ENCODE measurements at regions not wholly inside any gene's neighbourhood (a gene's known extent, or its start where the extent isn't known, plus 50 kb on each side); places are given as distances from the start of the nearest gene placed in this dataset.

DNA sequence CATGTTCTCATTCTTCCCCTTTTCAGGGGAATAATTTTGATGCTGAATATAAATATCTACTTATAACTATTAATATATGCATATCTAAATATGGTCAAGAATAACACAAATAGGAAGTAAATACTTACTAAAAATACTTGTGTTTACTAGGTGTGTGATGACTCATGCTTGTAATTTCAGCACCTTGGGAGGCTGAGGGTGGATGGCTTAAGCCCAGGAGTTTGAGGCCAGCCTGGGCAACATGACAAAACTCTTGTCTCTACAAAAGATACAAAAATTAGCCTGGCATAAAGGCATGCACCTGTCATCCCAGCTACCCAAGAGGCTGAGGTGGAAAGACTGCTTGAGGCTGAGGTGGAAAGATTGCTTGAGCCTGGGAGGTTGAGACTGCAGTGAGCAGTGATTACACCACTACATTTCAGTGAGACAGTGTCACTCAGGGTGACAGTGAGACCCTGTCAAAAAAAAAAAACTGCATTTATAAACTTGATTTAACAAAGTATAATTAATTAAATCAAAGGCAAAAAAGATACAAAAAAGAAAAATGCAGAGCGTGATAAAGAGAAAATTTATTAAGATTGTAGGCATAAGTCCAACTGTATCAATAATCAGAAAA lies 703.1 kb upstream of the VRK2 start:
- no peak overlapping the region for H3K4me2 ChIP-seq
- H3K27me3 ChIP-seq = no peaks in the 10 kb centered on the region
- no peaks in the 10 kb centered on the region for H3K4me1 ChIP-seq (ENCODE audit: insufficient read depth)
- H3K9me2 ChIP-seq (replicated peaks; ENCODE audit: insufficient read depth) = no peaks in the 10 kb centered on the region
- H3K27ac ChIP-seq = no peak overlapping the region
- no peaks in the 10 kb centered on the region for H3K79me2 ChIP-seq
- no peak for DNase-seq (ENCODE audit: low spot score)
- H3K36me3 ChIP-seq (replicated peaks; ENCODE audit: insufficient read depth, low read depth) = no peaks in the 10 kb centered on the region
- no peak overlapping the region for H3K4me3 ChIP-seq
- 91% methylated on average over 1 of the region's 1 CpG for WGBS (ENCODE audit: low lambda C conversion rate, missing lambda C conversion rate)
- no peaks in the 10 kb centered on the region for H4K20me1 ChIP-seq (ENCODE audit: insufficient read depth, poor library complexity, severe bottlenecking)
- no peaks in the 10 kb centered on the region for H3K9me3 ChIP-seq (ENCODE audit: low read depth)
- TF ChIP-seq CTCF (IDR thresholded peaks at IDR 0.05; ENCODE audit: poor library complexity) (no peak), EZH2 (IDR thresholded peaks at IDR 0.05; ENCODE audit: borderline replicate concordance) (no peak), EZH2phosphoT487 (IDR thresholded peaks at IDR 0.05; ENCODE audit: low read depth, severe bottlenecking, unreplicated experiment) (no peak)
- no peak overlapping the region for H2AFZ ChIP-seq

- no peak for TF ChIP-seq EZH2phosphoT487 (IDR thresholded peaks at IDR 0.05; ENCODE audit: low read depth, severe bottlenecking, unreplicated experiment)
- TF ChIP-seq EZH2 (IDR thresholded peaks at IDR 0.05; ENCODE audit: borderline replicate concordance) = no peak
- TF ChIP-seq CTCF (IDR thresholded peaks at IDR 0.05; ENCODE audit: poor library complexity) = no peak
- H4K20me1 ChIP-seq (ENCODE audit: insufficient read depth, poor library complexity, severe bottlenecking) = no peaks in the 10 kb centered on the region
- H3K27me3 ChIP-seq = no peaks in the 10 kb centered on the region
- WGBS (ENCODE audit: low lambda C conversion rate, missing lambda C conversion rate) = 96% methylated on average over 1 of the region's 1 CpG
- no peaks in the 10 kb centered on the region for H3K9me2 ChIP-seq (replicated peaks; ENCODE audit: insufficient read depth)
- no peak overlapping the region for H3K4me3 ChIP-seq
- H2AFZ ChIP-seq = no peak overlapping the region
- H3K79me2 ChIP-seq = no peaks in the 10 kb centered on the region
- no peak for DNase-seq (ENCODE audit: low spot score)
- H3K36me3 ChIP-seq (replicated peaks; ENCODE audit: insufficient read depth, low read depth) = no peaks in the 10 kb centered on the region
- no peak overlapping the region for H3K27ac ChIP-seq
- H3K9me3 ChIP-seq (ENCODE audit: low read depth) = no peaks in the 10 kb centered on the region
- H3K4me2 ChIP-seq = no peak overlapping the region
- H3K4me1 ChIP-seq (ENCODE audit: insufficient read depth) = no peaks in the 10 kb centered on the region
Observed at GRCh38 chr2:57368190-57368589, 678.4 kb upstream of the VRK2 start.

DNA sequence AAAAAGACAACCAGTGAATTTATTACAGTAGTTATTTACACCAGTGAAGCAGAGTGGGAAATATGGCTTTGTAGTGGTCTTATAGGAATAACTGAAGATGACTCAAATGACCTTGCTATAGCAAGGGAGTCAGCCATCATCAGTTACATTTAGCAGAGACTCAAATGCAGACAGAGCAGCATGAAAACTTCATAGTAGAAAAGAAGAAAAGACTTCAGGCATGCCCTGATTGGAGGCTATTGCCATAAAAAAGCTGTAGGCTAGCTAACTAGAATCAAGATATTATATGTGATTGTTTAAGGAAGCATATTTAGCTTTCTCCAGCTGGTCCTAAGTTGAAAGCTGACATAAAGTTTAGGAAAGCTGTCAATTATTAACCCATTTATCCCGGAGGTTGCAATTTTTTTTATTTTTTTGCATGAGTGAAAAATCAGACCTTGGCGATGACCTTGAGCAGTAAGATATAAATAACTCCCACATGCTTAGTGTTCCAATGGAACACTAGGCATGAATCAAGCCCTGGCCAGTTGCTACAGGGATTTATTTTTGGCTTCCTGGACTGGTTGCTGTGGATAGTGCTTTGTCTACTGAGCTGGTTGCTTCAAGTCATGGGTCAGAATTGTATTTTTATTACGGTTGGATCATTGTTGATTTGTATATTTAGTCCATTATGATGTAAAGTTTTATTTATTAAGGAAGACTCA lies 675.6 kb upstream of the VRK2 start:
- DNase-seq (ENCODE audit: low spot score) = no peak
- Histone ChIP-seq H3K36me3 (replicated peaks; ENCODE audit: insufficient read depth, low read depth) (no peaks in the 10 kb centered on the region), H4K20me1 (ENCODE audit: insufficient read depth, poor library complexity, severe bottlenecking) (no peaks in the 10 kb centered on the region), H3K79me2 (no peaks in the 10 kb centered on the region), H3K4me3 (no peak overlapping the region), H2AFZ (no peak overlapping the region), H3K27ac (no peak overlapping the region), H3K27me3 (no peaks in the 10 kb centered on the region), H3K4me2 (no peak overlapping the region), H3K9me2 (replicated peaks; ENCODE audit: insufficient read depth) (no peaks in the 10 kb centered on the region), H3K4me1 (ENCODE audit: insufficient read depth) (no peaks in the 10 kb centered on the region), H3K9me3 (ENCODE audit: low read depth) (no peaks in the 10 kb centered on the region)
- TF ChIP-seq EZH2phosphoT487 (IDR thresholded peaks at IDR 0.05; ENCODE audit: low read depth, severe bottlenecking, unreplicated experiment) = no peak
- no peak for TF ChIP-seq EZH2 (IDR thresholded peaks at IDR 0.05; ENCODE audit: borderline replicate concordance)
- no peak for TF ChIP-seq CTCF (IDR thresholded peaks at IDR 0.05; ENCODE audit: poor library complexity)
- WGBS (ENCODE audit: low lambda C conversion rate, missing lambda C conversion rate) = 67% methylated on average over 3 of the region's 3 CpGs

All from hepatocyte (in vitro differentiated cells).